ENCODE measurements at regions not wholly inside any gene's neighbourhood (a gene's known extent, or its start where the extent isn't known, plus 50 kb on each side); places are given as distances from the start of the nearest gene placed in this dataset.

DNA sequence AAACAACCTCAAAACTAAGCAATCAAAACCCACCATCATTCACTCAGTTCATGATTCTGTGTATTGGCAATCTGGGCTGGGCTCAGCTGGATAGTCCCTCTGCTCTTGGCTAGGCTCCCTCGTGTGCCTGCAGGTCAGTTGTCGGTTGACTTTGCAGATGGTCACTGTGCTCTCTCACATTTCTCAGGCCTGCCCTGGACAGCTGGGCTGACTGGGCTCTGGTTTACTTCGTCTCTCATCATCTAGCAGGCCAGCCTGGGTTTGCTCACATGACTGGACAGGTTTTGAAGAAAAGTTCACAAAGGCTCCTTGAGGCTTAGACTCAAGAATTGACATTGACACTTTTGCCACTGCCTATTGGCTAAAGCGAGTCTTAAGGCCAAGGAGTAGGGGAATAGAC, 105.0 kb upstream of the CTNNB1 start:
- TF ChIP-seq EZH2 (IDR thresholded peaks at IDR 0.05; ENCODE audit: low read length, missing control alignments), result no peak
- TF ChIP-seq, protein P1, sequence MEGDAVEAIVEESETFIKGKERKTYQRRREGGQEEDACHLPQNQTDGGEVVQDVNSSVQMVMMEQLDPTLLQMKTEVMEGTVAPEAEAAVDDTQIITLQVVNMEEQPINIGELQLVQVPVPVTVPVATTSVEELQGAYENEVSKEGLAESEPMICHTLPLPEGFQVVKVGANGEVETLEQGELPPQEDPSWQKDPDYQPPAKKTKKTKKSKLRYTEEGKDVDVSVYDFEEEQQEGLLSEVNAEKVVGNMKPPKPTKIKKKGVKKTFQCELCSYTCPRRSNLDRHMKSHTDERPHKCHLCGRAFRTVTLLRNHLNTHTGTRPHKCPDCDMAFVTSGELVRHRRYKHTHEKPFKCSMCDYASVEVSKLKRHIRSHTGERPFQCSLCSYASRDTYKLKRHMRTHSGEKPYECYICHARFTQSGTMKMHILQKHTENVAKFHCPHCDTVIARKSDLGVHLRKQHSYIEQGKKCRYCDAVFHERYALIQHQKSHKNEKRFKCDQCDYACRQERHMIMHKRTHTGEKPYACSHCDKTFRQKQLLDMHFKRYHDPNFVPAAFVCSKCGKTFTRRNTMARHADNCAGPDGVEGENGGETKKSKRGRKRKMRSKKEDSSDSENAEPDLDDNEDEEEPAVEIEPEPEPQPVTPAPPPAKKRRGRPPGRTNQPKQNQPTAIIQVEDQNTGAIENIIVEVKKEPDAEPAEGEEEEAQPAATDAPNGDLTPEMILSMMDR (conservative IDR thresholded peaks at IDR 0.05 in 1 of 2, IDR thresholded peaks at IDR 0.05 in 1 of 2; ENCODE audit: low read depth in 1 of 2, low read length in 2 of 2), result no peak
- H3K9ac ChIP-seq (ENCODE audit: insufficient read depth, low read length), result no peak overlapping the region
- no peak for DNase-seq (ENCODE audit: low read depth in 2 of 2)
- no peak overlapping the region for H2AFZ ChIP-seq (ENCODE audit: low read length)
- no peak overlapping the region for H3K27ac ChIP-seq (ENCODE audit: insufficient read depth, low read length)
- no peaks in the 10 kb centered on the region for H3K27me3 ChIP-seq (ENCODE audit: control insufficient read depth, insufficient read depth, low read length)
- H3K36me3 ChIP-seq (ENCODE audit: control insufficient read depth, insufficient read depth, low read length), result no peaks in the 10 kb centered on the region
- no peak overlapping the region for H3K4me2 ChIP-seq (ENCODE audit: extremely low read depth, insufficient read depth, low read length)
- H4K20me1 ChIP-seq (ENCODE audit: control insufficient read depth, extremely low read depth, insufficient read depth, low read length), result no peaks in the 10 kb centered on the region
- H3K4me1 ChIP-seq (ENCODE audit: control insufficient read depth, extremely low read depth, insufficient read depth, low read length), result no peaks in the 10 kb centered on the region
- no peaks in the 10 kb centered on the region for H3K79me2 ChIP-seq (ENCODE audit: control insufficient read depth, insufficient read depth, low read length)
- H3K4me3 ChIP-seq (replicated peaks in 1 of 4; ENCODE audit: control extremely low read depth in 1 of 4, insufficient read depth in 1 of 4, low read depth in 3 of 4, low read length in 4 of 4), result no peak overlapping the region
- H3K9me3 ChIP-seq (ENCODE audit: control insufficient read depth, insufficient read depth, low read depth, low read length), result no peaks in the 10 kb centered on the region

GRCh38 chr3:41095702-41096101, 103.6 kb upstream of the CTNNB1 start:
- Histone ChIP-seq H3K79me2 (ENCODE audit: control insufficient read depth, insufficient read depth, low read length) (no peaks in the 10 kb centered on the region), H3K27ac (ENCODE audit: insufficient read depth, low read length) (no peak overlapping the region), H3K36me3 (ENCODE audit: control insufficient read depth, insufficient read depth, low read length) (no peaks in the 10 kb centered on the region), H3K4me3 (replicated peaks in 1 of 4; ENCODE audit: control extremely low read depth in 1 of 4, insufficient read depth in 1 of 4, low read depth in 3 of 4, low read length in 4 of 4) (no peak overlapping the region), H3K4me2 (ENCODE audit: extremely low read depth, insufficient read depth, low read length) (no peak overlapping the region), H3K9me3 (ENCODE audit: control insufficient read depth, insufficient read depth, low read depth, low read length) (no peaks in the 10 kb centered on the region), H3K9ac (ENCODE audit: insufficient read depth, low read length) (no peak overlapping the region), H3K27me3 (ENCODE audit: control insufficient read depth, insufficient read depth, low read length) (no peaks in the 10 kb centered on the region), H4K20me1 (ENCODE audit: control insufficient read depth, extremely low read depth, insufficient read depth, low read length) (no peaks in the 10 kb centered on the region), H2AFZ (ENCODE audit: low read length) (no peak overlapping the region), H3K4me1 (ENCODE audit: control insufficient read depth, extremely low read depth, insufficient read depth, low read length) (no peaks in the 10 kb centered on the region)
- TF ChIP-seq, protein P1 (conservative IDR thresholded peaks at IDR 0.05 in 1 of 2, IDR thresholded peaks at IDR 0.05 in 1 of 2; ENCODE audit: low read depth in 1 of 2, low read length in 2 of 2), result no peak
- no peak for TF ChIP-seq EZH2 (IDR thresholded peaks at IDR 0.05; ENCODE audit: low read length, missing control alignments)
- peak in 1 of 2 donors; percentile 1 for DNase-seq (ENCODE audit: low read depth in 2 of 2)

DNA sequence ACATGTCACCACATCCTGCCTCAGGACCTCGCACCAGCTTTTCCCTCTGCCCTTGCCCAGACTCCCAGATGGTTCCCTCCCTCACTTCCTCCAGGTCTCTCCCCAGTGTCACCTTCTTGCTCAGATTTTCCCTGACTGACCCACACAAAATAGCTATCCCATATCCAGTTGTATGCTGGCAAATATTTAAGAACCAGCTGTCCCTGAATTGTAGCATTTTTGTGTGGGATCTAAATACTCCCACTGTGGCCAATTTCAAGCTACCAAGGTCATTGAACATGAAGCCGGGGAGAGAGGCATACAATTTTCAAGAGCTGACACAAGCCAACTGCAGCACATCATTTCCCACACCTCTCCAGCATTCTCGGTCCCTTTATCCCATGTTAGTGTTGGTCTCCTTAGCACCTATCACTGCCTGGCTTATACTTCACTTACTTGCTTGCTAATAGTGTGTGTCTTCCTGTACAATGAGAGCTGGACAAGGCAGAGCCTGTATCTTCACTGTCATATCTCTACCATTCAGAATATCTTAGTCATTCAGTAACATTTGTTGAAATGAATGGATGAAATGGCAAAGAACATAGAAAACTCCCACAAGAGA, 101.3 kb upstream of the CTNNB1 start:
- H3K36me3 ChIP-seq (ENCODE audit: control insufficient read depth, insufficient read depth, low read length), result no peaks in the 10 kb centered on the region
- H3K4me1 ChIP-seq (ENCODE audit: control insufficient read depth, extremely low read depth, insufficient read depth, low read length), result no peaks in the 10 kb centered on the region
- no peak overlapping the region for H2AFZ ChIP-seq (ENCODE audit: low read length)
- TF ChIP-seq, protein P1 (conservative IDR thresholded peaks at IDR 0.05 in 1 of 2, IDR thresholded peaks at IDR 0.05 in 1 of 2; ENCODE audit: low read depth in 1 of 2, low read length in 2 of 2), result no peak
- no peak for TF ChIP-seq EZH2 (IDR thresholded peaks at IDR 0.05; ENCODE audit: low read length, missing control alignments)
- H3K4me3 ChIP-seq (replicated peaks in 1 of 4; ENCODE audit: control extremely low read depth in 1 of 4, insufficient read depth in 1 of 4, low read depth in 3 of 4, low read length in 4 of 4), result no peak overlapping the region
- no peaks in the 10 kb centered on the region for H3K79me2 ChIP-seq (ENCODE audit: control insufficient read depth, insufficient read depth, low read length)
- no peak overlapping the region for H3K9ac ChIP-seq (ENCODE audit: insufficient read depth, low read length)
- no peaks in the 10 kb centered on the region for H3K27me3 ChIP-seq (ENCODE audit: control insufficient read depth, insufficient read depth, low read length)
- no peak for DNase-seq (ENCODE audit: low read depth in 2 of 2)
- no peak overlapping the region for H3K27ac ChIP-seq (ENCODE audit: insufficient read depth, low read length)
- H3K4me2 ChIP-seq (ENCODE audit: extremely low read depth, insufficient read depth, low read length), result no peak overlapping the region
- H4K20me1 ChIP-seq (ENCODE audit: control insufficient read depth, extremely low read depth, insufficient read depth, low read length), result no peaks in the 10 kb centered on the region
- no peaks in the 10 kb centered on the region for H3K9me3 ChIP-seq (ENCODE audit: control insufficient read depth, insufficient read depth, low read depth, low read length)

Measured in fibroblast of lung (primary cell).